HPDE6-E6E7 (cell line): ENCODE measurements at regions not wholly inside any gene's neighbourhood (a gene's known extent, or its start where the extent isn't known, plus 50 kb on each side); places are given as distances from the start of the nearest gene placed in this dataset.
"Not testable (repeated sequence)": the region's sequence is repeated elsewhere in the genome, so short reads cannot be mapped to it uniquely, and the experiment has no call there.

Source experiments
- DNase-seq: peaks from one replicate; pipeline ENCODE4 v3.0.0; 2011; ENCODE audit warnings: missing footprints; ENCODE audit errors: extremely low spot score

DNA sequence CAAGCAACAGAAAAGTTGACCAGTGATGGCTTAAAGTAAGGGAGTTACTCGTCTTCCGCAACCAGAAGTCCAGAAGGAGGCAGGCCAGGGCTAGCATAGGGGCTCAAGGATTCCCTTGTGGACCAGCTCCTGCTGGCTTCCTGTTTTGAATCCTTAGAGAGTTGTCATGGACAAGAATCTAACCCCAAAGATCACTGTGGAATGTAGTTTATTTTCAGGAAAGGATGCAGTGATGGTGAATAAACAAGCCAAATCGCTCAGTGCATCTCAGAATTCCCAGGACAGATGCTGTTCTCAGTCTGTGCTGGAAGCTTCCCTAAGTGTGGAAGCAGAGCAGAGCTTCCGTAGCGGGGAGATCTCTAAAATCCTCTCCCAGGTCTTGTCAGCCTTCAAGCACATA is 311.3 kb downstream of the C12orf75 start:
- no peak for DNase-seq

DNA sequence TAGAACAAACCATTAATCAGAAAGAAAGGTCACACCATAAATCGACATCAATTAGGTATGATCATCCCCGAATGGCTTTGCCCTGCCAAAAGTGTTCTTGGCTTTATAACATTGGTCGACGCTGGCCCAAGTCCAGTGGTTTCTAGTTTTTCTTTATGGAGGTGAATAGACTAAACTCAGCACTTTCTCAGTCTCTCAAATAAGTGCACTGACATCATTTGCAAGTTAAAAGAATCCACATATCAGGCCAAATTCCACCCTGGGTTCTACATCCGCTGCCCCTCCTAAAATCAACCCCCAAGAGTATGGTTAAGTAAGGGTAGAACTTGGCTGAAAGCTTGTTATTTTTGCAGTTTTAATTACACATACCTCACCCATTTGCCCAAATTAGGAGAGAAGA is 314.3 kb downstream of the C12orf75 start:
- DNase-seq = no peak

DNA sequence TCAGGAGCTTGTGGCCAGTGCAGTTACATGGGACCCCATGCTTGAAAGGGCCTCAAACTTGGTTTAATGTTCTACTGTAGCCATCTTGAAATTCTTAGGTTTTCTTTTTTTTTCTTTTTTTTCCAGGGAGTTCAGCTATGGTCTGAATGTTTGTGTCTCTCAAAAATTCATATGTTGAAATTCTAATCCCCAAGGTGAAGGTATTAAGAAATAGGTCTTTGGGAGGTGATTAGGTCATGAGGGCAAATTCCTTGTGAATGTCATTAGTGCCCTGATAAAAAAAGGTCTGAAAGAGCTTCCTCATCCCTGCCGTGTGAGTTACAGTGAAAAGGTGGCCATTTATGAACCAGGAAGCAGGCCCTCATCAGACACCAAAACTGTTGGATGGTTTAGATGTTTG is 324.1 kb downstream of the C12orf75 start:
- no peak for DNase-seq

DNA sequence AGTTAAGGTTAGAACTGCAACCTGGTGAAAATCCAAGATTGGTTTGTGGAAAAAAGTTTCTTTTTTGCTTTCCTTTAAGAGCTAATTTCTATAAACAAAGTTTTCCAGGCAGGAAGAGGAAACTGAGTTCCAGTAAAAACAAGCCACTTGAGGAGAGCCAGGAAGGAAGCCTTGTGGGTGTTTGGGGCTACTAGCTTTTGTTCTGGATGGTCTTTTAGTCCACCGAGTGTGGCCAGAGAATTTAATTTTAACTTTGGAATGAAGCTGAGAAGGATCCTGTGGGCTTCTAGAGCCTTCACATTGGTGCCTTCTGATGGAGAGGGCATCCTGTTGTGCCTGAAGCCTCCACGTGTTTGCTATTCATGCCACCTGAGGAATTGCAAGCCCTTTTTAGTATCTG is 327.9 kb downstream of the C12orf75 start:
- no peak for DNase-seq

DNA sequence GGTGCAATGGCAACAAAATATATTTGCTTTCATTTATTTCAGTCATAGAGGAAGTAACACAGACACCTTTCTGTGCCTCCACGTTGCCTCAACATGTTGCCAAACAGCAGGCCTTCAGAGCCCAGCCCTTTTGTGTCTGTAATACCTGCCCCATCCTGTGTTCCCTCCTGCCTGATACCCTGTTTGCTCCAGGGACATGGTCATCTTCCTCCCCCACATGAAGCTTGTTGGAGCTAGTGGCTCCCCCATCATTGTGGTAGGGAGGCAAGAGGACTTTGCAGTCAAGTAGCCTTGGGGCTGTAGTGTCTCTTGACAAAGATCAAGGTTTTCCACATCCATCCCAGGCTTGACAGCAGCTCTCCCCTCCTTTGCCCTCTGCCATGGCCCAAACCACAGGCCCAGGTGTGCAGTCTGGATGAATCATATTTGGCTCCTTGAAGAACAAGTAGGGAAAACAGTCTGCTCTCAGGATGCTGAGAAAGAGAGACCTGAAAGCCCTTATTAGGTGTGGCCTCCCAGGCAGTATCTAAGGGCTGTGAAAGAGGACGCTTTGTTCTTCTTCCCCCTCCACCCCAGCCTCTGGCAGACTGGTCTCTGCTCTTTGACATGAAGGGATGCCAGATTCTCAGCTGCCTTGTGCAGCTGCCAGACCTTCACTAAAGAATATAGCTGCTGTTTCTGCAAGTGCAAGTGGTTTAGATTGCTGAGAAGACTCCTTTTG is 329.0 kb downstream of the C12orf75 start:
- peak; percentile 38 for DNase-seq

DNA sequence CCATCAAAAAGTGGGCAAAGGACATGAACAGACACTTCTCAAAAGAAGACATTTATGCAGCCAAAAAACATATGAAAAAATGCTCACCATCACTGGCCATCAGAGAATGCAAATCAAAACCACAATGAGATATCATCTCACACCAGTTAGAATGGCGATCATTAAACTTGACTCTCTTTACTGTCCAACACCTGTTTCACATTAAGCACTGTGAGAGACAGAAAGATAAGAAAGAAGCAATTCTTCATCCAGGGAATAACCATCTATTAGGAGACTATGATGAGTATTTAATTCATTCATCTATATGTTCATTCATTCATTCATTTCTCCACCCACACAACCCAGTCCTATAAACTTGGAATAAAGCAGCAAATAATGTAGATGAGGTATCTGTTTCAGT is 334.3 kb downstream of the C12orf75 start:
- DNase-seq = not testable (repeated sequence)

DNA sequence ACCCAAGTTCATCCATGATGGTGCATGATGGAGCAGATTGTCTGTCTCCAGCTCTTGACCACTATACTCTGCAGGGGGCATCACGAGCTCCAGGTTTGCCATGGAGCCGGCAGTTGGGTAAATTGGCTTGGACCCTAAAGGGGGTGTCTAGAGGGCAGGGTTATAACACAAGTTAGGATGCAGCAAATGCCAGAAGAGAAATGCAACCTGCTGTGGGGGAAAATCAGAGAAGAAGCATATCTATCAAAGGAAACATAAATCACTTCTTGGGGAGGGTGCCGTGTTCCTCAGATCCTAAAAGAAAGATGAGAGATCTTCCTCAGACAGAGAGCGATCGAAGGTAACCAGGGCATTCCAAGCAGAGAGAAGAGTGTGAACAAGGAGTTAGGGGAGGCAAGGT is 334.9 kb downstream of the C12orf75 start:
- no peak for DNase-seq

DNA sequence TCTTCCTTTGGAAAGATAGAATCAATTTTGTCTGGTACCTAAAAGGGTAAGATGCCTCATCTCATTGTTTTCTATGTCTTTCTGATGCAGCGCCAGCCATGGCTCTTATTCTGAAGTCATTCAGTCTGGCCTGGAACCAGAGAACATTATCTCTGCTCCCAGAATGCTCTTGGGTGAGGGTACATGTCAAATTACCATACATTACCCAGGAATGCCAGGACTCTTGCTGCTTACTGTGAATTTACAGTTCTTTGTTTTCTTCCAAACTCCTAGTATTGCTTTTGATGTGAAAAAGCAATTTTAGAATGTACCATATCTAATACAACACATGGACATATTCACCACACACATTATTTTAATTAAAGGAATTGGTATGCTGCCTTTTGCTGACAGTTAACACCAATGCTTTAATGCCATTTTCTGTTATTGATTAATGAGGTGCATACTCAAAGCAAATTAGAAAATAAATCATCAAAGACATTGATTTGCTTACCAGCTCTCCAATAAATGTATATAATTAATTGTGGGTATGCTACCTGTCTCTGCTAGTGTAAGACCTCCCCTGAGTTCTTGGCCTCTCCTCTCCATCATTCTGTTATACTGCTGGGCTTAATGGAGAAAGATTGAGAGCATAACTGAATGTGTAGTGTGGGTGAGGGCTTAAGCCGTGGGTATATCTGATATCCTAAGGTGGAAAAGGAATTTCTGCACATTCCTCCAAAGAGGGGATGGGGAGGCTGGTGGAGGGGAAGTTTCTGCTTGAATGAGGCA is 337.7 kb downstream of the C12orf75 start:
- DNase-seq = no peak

DNA sequence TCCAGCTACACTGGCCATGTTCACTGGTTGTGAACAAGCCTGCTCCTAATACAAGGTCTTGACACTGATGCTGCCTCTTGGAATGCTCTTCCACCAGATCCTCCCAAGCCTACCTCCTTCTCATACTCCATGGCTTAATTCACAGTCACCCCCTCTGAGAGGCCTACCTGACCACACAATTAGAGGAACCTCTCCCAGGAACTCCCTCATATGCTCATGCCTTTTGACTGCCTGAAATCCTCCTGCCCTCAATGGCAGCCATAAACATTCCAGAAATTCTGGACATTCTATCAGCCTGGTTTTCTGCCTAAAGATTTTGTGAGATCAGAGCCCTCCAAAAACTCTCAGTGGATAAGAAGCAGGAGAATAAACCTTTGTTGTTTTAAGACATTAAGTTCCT is 340.2 kb downstream of the C12orf75 start:
- no peak for DNase-seq

DNA sequence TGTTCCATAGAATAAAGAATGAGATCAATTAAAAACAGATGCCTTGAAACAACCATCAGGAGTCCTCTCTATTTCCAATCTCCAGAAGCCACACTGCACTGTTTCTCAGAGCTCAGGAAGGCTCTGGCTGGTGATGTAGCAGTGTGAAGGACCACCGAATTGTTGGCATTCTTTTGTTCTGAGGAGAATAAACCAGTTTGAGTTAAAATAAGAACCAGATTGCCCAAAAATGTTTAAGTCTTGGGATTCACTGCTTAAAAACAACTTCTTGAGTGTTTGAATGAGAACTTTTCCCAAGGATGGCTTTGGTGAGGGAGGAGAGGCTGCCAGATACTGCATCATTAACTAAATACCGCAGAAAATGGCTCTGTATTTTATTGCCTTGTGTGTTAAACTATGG is 341.2 kb downstream of the C12orf75 start:
- DNase-seq = no peak

DNA sequence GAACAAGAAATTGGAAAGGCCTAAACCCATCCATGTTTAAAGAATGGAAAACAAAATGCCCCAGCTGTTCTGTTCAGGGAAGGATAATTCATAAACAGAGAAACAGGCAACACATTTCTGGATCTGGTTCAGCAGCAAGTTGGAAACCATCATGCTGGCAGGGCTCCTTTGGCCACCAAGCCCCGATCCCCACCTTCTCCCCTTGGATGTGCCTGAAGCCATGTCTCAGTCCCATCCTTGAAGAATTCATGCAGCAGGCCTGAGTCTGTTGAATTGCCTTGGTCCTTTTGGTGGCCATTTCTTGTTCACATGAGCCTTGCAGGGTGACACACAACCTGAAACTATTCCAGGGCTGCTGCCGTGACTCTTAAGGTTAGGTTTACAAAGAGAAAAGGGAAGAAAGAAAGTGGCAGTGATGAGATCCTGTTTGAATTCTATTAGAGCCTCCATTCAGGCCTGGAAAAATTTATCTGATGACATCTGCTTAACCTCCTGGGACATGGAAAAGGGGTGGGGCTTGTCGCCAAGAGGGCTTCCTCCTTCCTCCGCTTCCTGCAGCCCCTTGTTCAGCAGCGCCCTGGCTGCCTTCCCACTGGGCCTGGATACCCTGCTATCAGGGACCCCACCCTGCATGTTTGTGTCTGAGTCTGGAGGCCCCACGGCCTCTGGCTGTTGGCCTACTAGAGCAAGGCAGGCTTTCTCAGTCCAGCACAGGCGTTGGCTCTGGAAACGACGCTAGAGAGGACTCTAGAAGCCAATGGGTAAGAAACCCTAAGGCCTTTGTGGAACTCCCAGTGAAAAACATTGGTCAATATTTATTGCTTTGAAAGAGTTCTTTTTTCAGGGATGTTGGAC is 341.9 kb downstream of the C12orf75 start:
- DNase-seq = no peak

DNA sequence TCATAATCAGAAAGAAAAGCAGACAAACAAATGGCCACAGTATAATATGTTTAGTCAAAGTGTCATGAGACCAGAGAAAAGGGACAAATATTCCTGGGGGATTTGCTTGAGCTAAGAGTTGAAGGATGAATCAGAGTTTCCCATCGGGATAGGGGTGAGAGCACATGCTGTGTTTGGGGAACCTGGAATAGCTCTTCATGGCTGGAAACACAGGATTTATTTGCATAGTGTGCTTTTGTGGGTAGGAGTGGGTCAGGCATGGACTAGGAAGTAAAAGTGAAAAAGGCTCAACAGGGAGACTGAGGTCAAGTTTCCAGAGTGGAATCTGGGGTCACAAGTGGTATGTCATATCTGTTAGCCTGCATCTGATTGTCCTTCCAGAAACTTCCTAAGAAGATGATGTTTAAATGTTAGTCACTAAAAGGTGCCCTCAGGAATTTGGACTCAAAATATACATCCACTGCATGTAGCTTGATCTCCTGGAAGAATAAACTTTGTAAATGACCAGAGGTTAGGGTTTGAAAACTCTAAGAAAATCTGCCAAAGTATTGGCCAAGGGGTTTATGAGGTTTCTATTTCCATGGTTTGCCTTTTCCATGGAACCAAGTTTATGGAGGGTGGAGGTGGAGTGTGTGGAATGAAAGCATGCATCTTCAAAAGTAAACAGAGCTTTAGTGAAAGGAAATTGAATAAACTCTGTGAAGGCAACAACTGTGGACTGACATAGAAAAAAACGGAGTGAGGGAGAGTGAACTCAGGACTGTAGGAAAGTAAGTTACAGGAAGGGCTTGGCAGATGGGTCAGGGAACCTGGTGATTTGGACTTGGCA is 344.6 kb downstream of the C12orf75 start:
- DNase-seq = no peak

DNA sequence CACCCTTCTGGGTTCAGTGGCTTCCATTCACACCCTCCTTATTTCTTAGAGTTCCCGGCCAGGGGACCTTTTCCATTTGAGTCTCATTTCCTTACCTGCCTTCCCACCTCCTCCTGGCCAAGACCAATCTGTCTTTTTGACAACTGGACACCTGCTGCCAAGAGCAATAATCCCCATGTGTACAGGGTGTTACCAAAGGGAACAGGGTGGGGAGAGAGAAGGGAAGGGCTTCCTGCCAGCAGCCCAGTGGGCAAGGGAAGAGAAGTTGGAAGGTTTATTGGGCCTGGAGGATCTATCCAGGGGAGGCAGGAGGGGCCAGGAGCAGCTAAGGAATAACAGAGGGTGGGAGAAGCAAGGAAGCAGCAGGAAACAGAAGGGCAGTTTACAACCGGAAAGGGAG is 346.2 kb downstream of the C12orf75 start:
- no peak for DNase-seq

DNA sequence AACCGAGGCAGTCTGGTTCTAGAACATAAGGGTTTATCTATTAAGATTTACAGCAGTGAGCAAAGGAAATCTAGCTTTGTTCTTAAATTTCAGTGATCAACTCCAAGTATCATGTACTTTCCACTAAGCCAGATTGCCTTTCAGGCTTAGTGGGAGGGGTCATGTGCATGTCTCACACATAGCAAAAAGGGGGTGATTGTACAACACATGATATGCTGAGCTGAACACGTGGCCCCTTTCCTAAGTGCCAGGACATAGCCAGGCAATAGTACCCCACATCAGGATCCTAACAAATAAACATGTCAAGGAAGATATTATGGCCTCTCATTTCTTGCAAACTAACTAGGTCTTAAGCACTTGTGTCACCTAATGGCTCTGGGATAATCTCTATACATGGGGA is 347.2 kb downstream of the C12orf75 start:
- no peak for DNase-seq

DNA sequence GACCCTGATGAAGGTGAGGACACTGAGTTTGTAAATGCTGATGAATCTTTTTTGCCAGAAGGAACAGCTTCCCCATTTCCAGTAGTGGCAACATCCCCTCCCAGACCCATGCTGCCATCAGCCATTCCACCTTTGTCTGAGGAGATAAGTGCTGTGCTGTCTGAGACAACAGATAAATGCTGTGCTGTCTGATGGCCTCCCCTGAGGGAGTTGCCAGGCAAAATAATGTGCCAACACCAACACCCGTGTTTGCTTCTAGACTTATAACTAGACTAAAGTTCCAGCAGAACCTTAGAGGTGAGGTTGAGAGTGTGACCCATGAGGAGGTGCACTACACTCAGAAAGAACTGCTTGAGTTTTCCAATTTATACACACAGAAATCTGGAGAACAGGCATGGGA is 349.5 kb downstream of the C12orf75 start:
- no peak for DNase-seq

DNA sequence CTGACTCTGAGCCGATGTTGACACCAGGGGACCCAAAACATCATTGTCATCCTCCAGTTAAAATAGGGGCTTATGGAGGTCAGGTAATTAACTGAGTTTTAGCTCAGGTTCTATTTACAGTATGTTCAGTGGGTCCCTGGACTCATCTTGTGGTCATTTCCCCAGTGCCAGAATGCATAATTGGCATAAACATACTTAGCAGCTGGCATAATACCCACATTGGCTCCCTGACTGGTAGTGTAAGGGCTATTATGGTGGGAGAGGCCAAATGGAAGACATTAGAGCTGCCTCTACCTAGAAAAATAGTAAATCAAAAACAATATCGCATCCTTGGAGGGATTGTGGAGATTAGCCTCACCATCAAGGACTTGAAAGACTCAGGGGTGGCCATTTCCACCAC is 350.9 kb downstream of the C12orf75 start:
- DNase-seq = no peak

DNA sequence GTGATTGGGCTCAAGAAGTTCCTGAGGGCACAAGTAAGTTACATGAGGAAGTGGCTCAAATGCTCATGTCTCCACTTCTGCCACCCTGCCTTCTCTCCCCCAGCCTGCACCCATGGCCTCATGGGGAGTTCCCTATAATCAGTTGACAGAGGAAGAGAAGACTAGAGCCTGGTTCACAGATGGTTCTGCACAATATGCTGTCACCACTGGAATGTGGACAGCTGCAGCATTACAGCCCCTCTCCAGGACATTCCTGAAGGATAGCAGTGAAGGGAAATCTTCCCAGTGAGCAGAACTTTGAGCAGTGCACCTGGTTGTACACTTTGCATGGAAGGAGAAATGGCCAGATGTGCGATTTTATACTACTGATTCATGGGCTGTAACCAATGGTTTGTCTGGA is 352.3 kb downstream of the C12orf75 start:
- DNase-seq = not testable (repeated sequence)

DNA sequence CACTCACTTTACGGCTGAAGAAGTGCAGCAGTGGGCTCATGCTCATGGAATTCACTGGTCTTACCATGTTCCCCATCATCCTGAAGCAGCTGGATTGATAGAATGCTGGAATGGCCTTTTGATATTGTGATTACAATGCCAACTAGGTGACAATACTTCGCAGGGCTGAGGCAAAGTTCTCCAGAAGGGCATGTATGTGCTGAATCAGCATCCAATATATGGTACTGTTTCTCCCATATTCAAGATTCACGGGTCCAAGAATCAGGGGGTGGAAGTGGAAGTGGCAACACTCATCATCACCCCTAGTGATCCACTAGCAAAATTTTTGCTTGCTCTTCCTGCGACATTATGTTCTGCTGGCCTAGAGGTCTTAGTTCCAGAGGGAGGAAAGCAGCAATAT is 353.3 kb downstream of the C12orf75 start:
- DNase-seq = not testable (repeated sequence)

DNA sequence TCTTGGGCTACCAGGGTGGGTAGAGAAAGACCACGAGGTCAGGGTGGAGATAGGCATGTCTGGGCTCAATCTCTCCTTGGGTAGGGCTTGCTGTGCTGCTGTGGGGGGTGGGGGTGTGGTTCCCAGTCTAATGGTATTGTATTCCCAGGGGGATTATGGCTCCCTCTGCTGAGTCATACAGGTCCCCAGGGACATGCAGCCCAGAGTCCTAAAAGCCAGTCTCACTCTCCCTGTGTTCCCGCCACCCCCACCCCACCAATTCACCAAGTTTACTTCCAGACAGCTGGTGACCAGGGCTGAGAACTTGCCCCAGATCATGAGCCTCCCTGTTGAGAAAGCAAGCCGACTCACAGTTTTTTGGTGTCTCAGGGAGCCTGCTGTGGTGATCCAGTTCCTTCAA is 367.6 kb downstream of the C12orf75 start:
- no peak for DNase-seq

DNA sequence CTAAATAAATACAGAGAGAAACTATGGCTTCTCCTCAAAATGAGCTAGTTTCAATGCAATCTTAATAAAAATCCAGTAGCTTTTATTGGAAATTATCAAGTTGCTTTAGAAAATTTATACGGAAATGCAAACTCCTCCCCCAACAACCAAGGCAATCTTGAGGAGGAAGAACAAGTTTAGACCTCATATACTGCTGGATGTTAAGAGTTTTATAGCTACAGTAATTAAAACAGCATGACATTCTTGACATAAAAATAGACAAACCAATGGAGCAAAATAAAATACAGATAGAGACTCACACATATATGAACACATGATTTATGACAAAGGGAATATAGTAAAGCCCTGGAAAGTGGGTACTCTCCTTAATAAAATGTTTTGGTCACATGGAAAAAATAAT is 368.7 kb downstream of the C12orf75 start:
- no peak for DNase-seq

DNA sequence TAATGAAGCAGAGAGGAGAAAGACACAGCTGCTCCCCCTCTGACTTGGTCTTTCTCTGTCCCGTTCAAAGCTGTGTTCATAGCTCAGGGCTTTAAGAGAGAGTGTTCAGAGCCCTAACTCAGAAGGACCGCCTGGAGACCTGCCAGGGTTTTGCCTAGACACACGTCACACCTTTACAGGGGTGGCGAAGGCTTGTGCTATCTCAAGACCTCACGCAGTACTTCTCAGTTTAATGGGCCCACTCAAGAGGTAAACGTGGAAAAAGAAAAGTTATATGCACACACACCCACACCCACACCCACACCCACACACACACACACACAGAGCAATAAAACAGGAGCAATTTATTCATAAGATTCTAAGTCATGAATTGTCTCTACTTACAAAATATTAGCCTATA is 374.3 kb downstream of the C12orf75 start:
- no peak for DNase-seq

DNA sequence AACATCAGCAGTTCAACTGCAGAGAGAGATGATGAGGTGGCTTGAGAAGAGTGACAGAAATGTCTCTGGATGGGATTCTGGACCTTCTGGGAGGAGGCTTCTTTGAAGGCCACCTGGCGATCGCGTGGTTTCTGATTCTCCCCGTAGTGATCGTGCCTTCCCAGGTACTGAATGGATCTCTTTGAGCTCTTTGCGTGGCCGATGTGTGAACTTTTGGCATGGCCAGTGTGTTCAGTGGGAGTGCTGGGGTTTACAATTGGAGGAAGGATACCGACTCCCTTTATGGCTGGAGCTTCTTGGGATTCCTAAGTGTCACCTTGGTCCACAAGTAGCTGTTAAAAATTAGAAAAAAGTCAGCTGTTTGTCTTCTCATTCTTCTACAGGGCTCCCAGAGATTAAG is 374.7 kb downstream of the C12orf75 start:
- no peak for DNase-seq
